GM23338 (cell line): ENCODE measurements at regions not wholly inside any gene's neighbourhood (a gene's known extent, or its start where the extent isn't known, plus 50 kb on each side); places are given as distances from the start of the nearest gene placed in this dataset.

ENCODE experiments used
- ATAC-seq: fragments of 200-7000 bp; cut with Tn5 transposase; 3 replicates; pipeline ENCODE4 v1.9.1; 2020
- DNase-seq: peaks from one replicate; pipeline ENCODE4 v3.0.0-alpha.2; 2015; ENCODE audit warnings: low spot score
- H2AFZ ChIP-seq: fragments of 200-600 bp; sonication (generic); 2 replicates; pipeline ENCODE4 v1.8.0; 2016; ENCODE audit warnings: antibody characterized with exemption, mild to moderate bottlenecking, moderate library complexity
- H3F3A ChIP-seq: fragments of 200-600 bp; sonication (generic); replicated peaks from 2 replicates; pipeline ENCODE4 v1.8.0; 2017; ENCODE audit warnings: antibody characterized with exemption, mixed run types, low read depth
- H3K27ac ChIP-seq: fragments of 200-600 bp; sonication (generic); 2 replicates; pipeline ENCODE4 v1.6.1; 2016; ENCODE audit warnings: low read depth
- H3K27me3 ChIP-seq: fragments of 200-600 bp; sonication (generic); 2 replicates; pipeline ENCODE4 v1.8.0; 2016; ENCODE audit warnings: mild to moderate bottlenecking, mixed run types, moderate library complexity; ENCODE audit not compliant: insufficient read depth
- H3K36me3 ChIP-seq: fragments of 200-600 bp; sonication (generic); 2 replicates; pipeline ENCODE4 v1.8.0; 2016; ENCODE audit warnings: mild to moderate bottlenecking; ENCODE audit not compliant: insufficient read depth
- H3K4me1 ChIP-seq: fragments of 200-600 bp; sonication (generic); 2 replicates; pipeline ENCODE4 v1.8.0; 2016; ENCODE audit warnings: mild to moderate bottlenecking, moderate library complexity; ENCODE audit not compliant: insufficient read depth
- H3K4me2 ChIP-seq: fragments of 200-600 bp; sonication (generic); 2 replicates; pipeline ENCODE4 v1.7.1; 2017; ENCODE audit warnings: mixed run types
- H3K4me3 ChIP-seq: fragments of 200-600 bp; sonication (generic); 2 replicates; pipeline ENCODE4 v1.6.1; 2016; ENCODE audit warnings: mixed run types
- H3K79me2 ChIP-seq: fragments of 200-600 bp; sonication (generic); replicated peaks from 2 replicates; pipeline ENCODE4 v1.8.0; 2017; ENCODE audit warnings: mild to moderate bottlenecking; ENCODE audit not compliant: insufficient read depth
- H3K9me2 ChIP-seq: fragments of 200-600 bp; sonication (generic); 2 replicates; pipeline ENCODE4 v1.8.0; 2017; ENCODE audit not compliant: insufficient read depth
- H4K20me1 ChIP-seq: fragments of 200-600 bp; sonication (generic); replicated peaks from 2 replicates; pipeline ENCODE4 v1.8.0; 2017; ENCODE audit warnings: mild to moderate bottlenecking; ENCODE audit not compliant: insufficient read depth
- H3K27ac Mint-ChIP-seq: 2 replicates; pipeline ENCODE4 v1.8.0; 2020; ENCODE audit warnings: inconsistent platforms, mild to moderate bottlenecking, moderate library complexity, mixed read lengths
- H3K27me3 Mint-ChIP-seq: 3 replicates; pipeline ENCODE4 v1.8.0; 2022; ENCODE audit warnings: low read depth, mild to moderate bottlenecking, moderate library complexity, mixed read lengths, inconsistent platforms; ENCODE audit not compliant: insufficient read depth, poor library complexity
- H3K36me3 Mint-ChIP-seq: 3 replicates; pipeline ENCODE4 v1.8.0; 2021; ENCODE audit warnings: low read depth, mild to moderate bottlenecking, inconsistent platforms, moderate library complexity, mixed read lengths
- H3K4me1 Mint-ChIP-seq: 3 replicates; pipeline ENCODE4 v1.8.0; 2020; ENCODE audit warnings: mild to moderate bottlenecking, inconsistent platforms, mixed read lengths
- H3K4me3 Mint-ChIP-seq: 3 replicates; pipeline ENCODE4 v1.8.0; 2021; ENCODE audit warnings: moderate library complexity, mild to moderate bottlenecking, inconsistent platforms, mixed read lengths
- H3K9me3 Mint-ChIP-seq: 3 replicates; pipeline ENCODE4 v1.8.0; 2020; ENCODE audit warnings: moderate library complexity, mild to moderate bottlenecking, inconsistent platforms, mixed read lengths
- CREB1 ChIP-seq: fragments of 250-450 bp; sonication (Bioruptor Pico); IDR thresholded peaks from 2 replicates; pipeline ENCODE4 v1.5.0; 2020; ENCODE audit warnings: low read depth, mild to moderate bottlenecking, moderate library complexity
- EZH2phosphoT487 ChIP-seq: fragments of 200-600 bp; sonication (generic); IDR thresholded peaks from one replicate; pipeline ENCODE4 v1.8.1; 2018; ENCODE audit warnings: antibody characterized with exemption; ENCODE audit not compliant: unreplicated experiment
- JUNB ChIP-seq: IDR thresholded peaks from one replicate; pipeline ENCODE4 v1.6.1; 2016; ENCODE audit warnings: antibody characterized with exemption; ENCODE audit not compliant: unreplicated experiment
- NANOG ChIP-seq: IDR thresholded peaks from 2 replicates; pipeline ENCODE4 v1.6.1; 2016; ENCODE audit warnings: antibody characterized with exemption, borderline replicate concordance
- POLR2AphosphoS5 ChIP-seq: IDR thresholded peaks from 2 replicates; pipeline ENCODE4 v1.6.1; 2016; ENCODE audit warnings: antibody characterized with exemption, low read depth
- STAT1 ChIP-seq: IDR thresholded peaks from one replicate; pipeline ENCODE4 v1.6.1; 2016; ENCODE audit warnings: antibody characterized with exemption; ENCODE audit not compliant: unreplicated experiment
- TF ChIP-seq, protein P1 (sequence below): IDR thresholded peaks from one replicate; pipeline ENCODE4 v1.6.1; 2018; ENCODE audit warnings: antibody characterized with exemption; ENCODE audit not compliant: unreplicated experiment
- TF ChIP-seq, protein P2 (sequence below): IDR thresholded peaks from 2 replicates; pipeline ENCODE4 v1.6.1; 2016; ENCODE audit warnings: antibody characterized with exemption
- TF ChIP-seq, protein P3 (sequence below), 2 experiments: fragments of 200-600 bp in 1 of 2; sonication (generic) in 1 of 2; conservative IDR thresholded peaks; 2 replicates each; pipeline versions ENCODE4 v1.5.1 to v1.6.1; 2016 to 2017; ENCODE audit warnings: antibody characterized with exemption in 2 of 2, low read depth in 2 of 2, mild to moderate bottlenecking in 2 of 2, moderate library complexity in 1 of 2
- TF ChIP-seq, protein P4 (sequence below): fragments of 250-450 bp; sonication (Bioruptor Pico); IDR thresholded peaks from 2 replicates; pipeline ENCODE4 v1.5.0; 2020; ENCODE audit warnings: mild to moderate bottlenecking, moderate library complexity

DNA sequence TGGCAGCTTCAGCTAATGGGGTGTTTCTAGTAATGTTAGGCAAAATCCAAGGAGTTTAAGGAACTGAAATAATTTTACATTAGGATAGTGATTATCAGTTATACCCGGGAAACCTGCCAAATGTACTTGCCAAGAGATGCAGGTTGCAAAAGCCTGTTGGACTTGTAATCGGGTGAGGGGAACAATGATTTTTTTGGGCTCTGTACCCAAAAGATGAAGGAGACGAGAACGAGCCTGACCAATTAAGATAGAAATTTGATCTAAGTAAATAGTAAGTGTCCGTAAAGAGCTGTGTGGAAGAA lies 56.3 kb upstream of the ARL4D start:
- Mint-ChIP-seq H3K27ac (0 out of 2 replicates have a peak overlapping the region, but pooled peaks have one; percentile 22), H3K9me3 (peaks cover 14% of the 10 kb centered on the region), H3K4me3 (no peak overlapping the region), H3K4me1 (peaks cover 32% of the 10 kb centered on the region), H3K27me3 (peaks cover 3% of the 10 kb centered on the region), H3K36me3 (peaks cover 18% of the 10 kb centered on the region)
- TF ChIP-seq EZH2phosphoT487 (no peak), NANOG (no peak), CREB1 (CRISPR knock-in tag) (no peak), JUNB (no peak), POLR2AphosphoS5 (no peak), STAT1 (no peak)
- TF ChIP-seq, protein P1, sequence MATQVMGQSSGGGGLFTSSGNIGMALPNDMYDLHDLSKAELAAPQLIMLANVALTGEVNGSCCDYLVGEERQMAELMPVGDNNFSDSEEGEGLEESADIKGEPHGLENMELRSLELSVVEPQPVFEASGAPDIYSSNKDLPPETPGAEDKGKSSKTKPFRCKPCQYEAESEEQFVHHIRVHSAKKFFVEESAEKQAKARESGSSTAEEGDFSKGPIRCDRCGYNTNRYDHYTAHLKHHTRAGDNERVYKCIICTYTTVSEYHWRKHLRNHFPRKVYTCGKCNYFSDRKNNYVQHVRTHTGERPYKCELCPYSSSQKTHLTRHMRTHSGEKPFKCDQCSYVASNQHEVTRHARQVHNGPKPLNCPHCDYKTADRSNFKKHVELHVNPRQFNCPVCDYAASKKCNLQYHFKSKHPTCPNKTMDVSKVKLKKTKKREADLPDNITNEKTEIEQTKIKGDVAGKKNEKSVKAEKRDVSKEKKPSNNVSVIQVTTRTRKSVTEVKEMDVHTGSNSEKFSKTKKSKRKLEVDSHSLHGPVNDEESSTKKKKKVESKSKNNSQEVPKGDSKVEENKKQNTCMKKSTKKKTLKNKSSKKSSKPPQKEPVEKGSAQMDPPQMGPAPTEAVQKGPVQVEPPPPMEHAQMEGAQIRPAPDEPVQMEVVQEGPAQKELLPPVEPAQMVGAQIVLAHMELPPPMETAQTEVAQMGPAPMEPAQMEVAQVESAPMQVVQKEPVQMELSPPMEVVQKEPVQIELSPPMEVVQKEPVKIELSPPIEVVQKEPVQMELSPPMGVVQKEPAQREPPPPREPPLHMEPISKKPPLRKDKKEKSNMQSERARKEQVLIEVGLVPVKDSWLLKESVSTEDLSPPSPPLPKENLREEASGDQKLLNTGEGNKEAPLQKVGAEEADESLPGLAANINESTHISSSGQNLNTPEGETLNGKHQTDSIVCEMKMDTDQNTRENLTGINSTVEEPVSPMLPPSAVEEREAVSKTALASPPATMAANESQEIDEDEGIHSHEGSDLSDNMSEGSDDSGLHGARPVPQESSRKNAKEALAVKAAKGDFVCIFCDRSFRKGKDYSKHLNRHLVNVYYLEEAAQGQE, result no peak
- TF ChIP-seq, protein P2, sequence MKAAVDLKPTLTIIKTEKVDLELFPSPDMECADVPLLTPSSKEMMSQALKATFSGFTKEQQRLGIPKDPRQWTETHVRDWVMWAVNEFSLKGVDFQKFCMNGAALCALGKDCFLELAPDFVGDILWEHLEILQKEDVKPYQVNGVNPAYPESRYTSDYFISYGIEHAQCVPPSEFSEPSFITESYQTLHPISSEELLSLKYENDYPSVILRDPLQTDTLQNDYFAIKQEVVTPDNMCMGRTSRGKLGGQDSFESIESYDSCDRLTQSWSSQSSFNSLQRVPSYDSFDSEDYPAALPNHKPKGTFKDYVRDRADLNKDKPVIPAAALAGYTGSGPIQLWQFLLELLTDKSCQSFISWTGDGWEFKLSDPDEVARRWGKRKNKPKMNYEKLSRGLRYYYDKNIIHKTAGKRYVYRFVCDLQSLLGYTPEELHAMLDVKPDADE, result no peak
- TF ChIP-seq, protein P3, sequence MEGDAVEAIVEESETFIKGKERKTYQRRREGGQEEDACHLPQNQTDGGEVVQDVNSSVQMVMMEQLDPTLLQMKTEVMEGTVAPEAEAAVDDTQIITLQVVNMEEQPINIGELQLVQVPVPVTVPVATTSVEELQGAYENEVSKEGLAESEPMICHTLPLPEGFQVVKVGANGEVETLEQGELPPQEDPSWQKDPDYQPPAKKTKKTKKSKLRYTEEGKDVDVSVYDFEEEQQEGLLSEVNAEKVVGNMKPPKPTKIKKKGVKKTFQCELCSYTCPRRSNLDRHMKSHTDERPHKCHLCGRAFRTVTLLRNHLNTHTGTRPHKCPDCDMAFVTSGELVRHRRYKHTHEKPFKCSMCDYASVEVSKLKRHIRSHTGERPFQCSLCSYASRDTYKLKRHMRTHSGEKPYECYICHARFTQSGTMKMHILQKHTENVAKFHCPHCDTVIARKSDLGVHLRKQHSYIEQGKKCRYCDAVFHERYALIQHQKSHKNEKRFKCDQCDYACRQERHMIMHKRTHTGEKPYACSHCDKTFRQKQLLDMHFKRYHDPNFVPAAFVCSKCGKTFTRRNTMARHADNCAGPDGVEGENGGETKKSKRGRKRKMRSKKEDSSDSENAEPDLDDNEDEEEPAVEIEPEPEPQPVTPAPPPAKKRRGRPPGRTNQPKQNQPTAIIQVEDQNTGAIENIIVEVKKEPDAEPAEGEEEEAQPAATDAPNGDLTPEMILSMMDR (conservative IDR thresholded peaks at IDR 0.05; ENCODE audit: low read depth in 2 of 2), result no peak
- TF ChIP-seq, protein P4, sequence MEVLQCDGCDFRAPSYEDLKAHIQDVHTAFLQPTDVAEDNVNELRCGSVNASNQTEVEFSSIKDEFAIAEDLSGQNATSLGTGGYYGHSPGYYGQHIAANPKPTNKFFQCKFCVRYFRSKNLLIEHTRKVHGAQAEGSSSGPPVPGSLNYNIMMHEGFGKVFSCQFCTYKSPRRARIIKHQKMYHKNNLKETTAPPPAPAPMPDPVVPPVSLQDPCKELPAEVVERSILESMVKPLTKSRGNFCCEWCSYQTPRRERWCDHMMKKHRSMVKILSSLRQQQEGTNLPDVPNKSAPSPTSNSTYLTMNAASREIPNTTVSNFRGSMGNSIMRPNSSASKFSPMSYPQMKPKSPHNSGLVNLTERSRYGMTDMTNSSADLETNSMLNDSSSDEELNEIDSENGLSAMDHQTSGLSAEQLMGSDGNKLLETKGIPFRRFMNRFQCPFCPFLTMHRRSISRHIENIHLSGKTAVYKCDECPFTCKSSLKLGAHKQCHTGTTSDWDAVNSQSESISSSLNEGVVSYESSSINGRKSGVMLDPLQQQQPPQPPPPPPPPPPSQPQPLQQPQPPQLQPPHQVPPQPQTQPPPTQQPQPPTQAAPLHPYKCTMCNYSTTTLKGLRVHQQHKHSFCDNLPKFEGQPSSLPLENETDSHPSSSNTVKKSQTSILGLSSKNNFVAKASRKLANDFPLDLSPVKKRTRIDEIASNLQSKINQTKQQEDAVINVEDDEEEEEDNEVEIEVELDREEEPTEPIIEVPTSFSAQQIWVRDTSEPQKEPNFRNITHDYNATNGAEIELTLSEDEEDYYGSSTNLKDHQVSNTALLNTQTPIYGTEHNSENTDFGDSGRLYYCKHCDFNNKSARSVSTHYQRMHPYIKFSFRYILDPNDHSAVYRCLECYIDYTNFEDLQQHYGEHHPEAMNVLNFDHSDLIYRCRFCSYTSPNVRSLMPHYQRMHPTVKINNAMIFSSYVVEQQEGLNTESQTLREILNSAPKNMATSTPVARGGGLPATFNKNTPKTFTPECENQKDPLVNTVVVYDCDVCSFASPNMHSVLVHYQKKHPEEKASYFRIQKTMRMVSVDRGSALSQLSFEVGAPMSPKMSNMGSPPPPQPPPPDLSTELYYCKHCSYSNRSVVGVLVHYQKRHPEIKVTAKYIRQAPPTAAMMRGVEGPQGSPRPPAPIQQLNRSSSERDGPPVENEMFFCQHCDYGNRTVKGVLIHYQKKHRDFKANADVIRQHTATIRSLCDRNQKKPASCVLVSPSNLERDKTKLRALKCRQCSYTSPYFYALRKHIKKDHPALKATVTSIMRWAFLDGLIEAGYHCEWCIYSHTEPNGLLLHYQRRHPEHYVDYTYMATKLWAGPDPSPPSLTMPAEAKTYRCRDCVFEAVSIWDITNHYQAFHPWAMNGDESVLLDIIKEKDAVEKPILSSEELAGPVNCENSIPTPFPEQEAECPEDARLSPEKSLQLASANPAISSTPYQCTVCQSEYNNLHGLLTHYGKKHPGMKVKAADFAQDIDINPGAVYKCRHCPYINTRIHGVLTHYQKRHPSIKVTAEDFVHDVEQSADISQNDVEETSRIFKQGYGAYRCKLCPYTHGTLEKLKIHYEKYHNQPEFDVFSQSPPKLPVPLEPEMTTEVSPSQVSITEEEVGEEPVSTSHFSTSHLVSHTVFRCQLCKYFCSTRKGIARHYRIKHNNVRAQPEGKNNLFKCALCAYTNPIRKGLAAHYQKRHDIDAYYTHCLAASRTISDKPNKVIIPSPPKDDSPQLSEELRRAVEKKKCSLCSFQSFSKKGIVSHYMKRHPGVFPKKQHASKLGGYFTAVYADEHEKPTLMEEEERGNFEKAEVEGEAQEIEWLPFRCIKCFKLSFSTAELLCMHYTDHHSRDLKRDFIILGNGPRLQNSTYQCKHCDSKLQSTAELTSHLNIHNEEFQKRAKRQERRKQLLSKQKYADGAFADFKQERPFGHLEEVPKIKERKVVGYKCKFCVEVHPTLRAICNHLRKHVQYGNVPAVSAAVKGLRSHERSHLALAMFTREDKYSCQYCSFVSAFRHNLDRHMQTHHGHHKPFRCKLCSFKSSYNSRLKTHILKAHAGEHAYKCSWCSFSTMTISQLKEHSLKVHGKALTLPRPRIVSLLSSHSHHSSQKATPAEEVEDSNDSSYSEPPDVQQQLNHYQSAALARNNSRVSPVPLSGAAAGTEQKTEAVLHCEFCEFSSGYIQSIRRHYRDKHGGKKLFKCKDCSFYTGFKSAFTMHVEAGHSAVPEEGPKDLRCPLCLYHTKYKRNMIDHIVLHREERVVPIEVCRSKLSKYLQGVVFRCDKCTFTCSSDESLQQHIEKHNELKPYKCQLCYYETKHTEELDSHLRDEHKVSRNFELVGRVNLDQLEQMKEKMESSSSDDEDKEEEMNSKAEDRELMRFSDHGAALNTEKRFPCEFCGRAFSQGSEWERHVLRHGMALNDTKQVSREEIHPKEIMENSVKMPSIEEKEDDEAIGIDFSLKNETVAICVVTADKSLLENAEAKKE, result no peak
- H3F3A ChIP-seq, result no peaks in the 10 kb centered on the region
- no peaks in the 10 kb centered on the region for H3K79me2 ChIP-seq
- no peak overlapping the region for H3K27ac ChIP-seq
- no peaks in the 10 kb centered on the region; the same call in 1 of the 2 replicates for H4K20me1 ChIP-seq
- ATAC-seq (no peak), DNase-seq (no peak)
- no peak overlapping the region for H2AFZ ChIP-seq
- H3K9me2 ChIP-seq, result no peaks in the 10 kb centered on the region
- H3K4me2 ChIP-seq, result 0 out of 2 replicates have a peak overlapping the region, but pooled peaks have one; percentile 11
- peaks cover 21% of the 10 kb centered on the region for H3K4me1 ChIP-seq
- no peak overlapping the region for H3K4me3 ChIP-seq
- H3K27me3 ChIP-seq, result no peaks in the 10 kb centered on the region
- H3K36me3 ChIP-seq, result no peaks in the 10 kb centered on the region
